ENCODE measurements at regions not wholly inside any gene's neighbourhood (a gene's known extent, or its start where the extent isn't known, plus 50 kb on each side); places are given as distances from the start of the nearest gene placed in this dataset.

DNA sequence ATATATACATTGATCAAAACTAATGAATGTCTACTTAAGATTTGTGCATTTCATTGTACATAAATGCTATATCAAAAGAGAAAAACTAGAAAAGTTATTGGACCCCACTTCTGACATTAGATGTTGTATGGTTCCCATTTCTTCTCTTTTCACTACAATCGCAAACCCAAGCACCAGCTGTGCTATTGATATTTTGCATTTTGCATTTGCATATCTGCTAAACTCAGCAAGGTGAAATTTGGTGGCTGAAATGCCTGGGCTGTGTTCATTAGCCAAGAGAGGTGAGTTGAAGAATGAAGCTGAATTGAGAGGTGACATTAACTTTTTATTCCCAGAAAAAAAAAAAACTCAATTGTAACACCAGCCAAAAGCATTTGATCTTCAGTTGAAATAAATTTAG is 232.1 kb upstream of the TENT5A start:
- DNase-seq (ENCODE audit: low spot score): no peak
- TF ChIP-seq, protein P1, sequence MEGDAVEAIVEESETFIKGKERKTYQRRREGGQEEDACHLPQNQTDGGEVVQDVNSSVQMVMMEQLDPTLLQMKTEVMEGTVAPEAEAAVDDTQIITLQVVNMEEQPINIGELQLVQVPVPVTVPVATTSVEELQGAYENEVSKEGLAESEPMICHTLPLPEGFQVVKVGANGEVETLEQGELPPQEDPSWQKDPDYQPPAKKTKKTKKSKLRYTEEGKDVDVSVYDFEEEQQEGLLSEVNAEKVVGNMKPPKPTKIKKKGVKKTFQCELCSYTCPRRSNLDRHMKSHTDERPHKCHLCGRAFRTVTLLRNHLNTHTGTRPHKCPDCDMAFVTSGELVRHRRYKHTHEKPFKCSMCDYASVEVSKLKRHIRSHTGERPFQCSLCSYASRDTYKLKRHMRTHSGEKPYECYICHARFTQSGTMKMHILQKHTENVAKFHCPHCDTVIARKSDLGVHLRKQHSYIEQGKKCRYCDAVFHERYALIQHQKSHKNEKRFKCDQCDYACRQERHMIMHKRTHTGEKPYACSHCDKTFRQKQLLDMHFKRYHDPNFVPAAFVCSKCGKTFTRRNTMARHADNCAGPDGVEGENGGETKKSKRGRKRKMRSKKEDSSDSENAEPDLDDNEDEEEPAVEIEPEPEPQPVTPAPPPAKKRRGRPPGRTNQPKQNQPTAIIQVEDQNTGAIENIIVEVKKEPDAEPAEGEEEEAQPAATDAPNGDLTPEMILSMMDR (IDR thresholded peaks at IDR 0.05; ENCODE audit: extremely low read depth, missing control alignments): no peak

DNA sequence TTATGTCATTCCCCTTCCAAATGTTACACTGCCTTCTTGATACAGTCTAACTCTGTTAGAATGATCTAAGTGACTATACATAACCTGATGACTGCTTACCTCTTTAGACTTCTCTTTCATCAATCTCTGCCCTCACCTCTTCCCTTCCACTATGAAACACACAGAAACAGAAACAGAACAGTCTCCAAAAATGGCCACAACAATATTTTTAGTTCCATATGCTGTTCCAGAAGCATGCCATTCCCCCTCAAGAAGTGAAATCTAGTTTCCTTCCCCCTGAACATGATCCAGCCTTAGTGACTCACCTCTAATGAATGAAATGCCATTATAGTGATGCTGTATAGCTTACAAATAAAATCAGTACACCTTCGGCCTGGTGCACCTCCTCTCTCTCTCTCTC is 229.3 kb upstream of the TENT5A start:
- TF ChIP-seq, protein P1 (IDR thresholded peaks at IDR 0.05; ENCODE audit: extremely low read depth, missing control alignments): no peak
- DNase-seq (ENCODE audit: low spot score): no peak

DNA sequence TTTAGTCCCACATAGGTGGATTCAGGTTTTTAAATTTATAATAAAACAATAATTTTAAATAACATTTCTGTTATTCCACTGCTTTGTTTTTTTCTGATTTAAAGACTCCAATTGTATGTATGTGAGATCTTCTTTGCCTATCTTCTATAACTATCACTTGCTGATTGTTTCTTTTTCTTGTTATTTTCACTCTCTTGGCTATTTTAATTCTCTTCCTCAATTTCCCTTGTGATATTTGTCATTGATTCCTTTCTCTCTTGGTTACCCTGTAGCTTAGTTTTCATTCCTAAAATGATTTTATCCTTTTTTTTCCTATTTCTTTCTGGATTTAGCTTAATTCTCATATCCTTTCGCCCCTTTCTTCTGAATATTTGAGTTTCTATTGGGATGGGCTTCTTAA is 227.3 kb upstream of the TENT5A start:
- DNase-seq (ENCODE audit: low spot score): no peak
- TF ChIP-seq, protein P1 (IDR thresholded peaks at IDR 0.05; ENCODE audit: extremely low read depth, missing control alignments): no peak

DNA sequence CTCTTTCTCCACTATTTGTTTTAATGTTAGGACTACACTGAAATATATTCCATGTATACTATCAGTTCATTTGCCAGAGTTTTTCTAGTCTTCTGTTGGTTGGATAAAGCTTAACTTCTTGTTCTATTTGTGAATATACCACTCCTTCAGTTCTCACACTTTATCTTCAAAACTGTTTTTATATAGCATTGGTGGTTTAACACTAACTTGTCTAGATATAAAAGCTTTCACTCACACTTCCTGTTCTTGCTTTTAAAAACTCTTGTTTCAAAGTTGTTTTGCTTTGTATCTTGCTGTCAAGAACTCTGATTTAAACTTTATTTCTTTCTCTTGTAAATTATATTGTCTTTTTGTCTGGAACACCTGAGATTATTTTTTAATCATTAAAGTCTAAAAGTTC is 226.8 kb upstream of the TENT5A start:
- no peak for DNase-seq (ENCODE audit: low spot score)
- TF ChIP-seq, protein P1 (IDR thresholded peaks at IDR 0.05; ENCODE audit: extremely low read depth, missing control alignments): no peak

DNA sequence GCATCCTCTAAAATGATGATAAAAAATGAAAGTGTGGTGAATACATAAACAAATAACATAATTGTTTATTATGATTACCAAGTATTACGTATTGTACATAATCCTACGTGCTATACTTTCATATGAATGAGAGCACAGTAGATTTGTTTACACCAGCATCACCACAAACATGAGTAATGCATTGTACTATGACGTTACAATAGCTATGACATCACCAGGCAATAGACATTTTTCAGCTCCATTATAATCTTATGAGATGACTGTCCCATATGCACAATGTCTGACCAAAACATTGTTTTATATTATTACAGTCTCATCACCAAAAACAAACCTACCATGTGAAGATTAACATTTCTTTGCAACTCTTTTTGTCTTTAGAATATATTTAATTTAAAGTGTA is 225.7 kb upstream of the TENT5A start:
- DNase-seq (ENCODE audit: low spot score): no peak
- TF ChIP-seq, protein P1 (IDR thresholded peaks at IDR 0.05; ENCODE audit: extremely low read depth, missing control alignments): no peak

DNA sequence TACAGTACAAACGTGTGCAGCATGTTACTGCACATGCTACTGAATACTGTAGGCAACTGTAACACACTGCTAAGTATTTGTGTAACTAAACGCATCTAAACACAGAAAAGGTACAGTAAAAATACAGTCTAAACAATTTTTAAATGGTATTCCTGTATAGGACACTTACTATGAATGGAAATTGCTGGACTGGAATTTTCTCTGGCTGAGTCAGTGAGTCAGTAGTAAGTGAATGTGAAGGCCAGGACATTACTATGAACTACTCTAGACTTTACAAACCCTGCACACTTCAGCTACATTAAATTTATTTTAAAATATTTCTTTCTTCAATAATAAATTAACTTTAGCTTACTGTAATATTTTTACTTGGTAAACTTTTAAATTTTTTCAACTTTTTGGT is 225.0 kb upstream of the TENT5A start:
- DNase-seq (ENCODE audit: low spot score): no peak
- TF ChIP-seq, protein P1 (IDR thresholded peaks at IDR 0.05; ENCODE audit: extremely low read depth, missing control alignments): no peak

DNA sequence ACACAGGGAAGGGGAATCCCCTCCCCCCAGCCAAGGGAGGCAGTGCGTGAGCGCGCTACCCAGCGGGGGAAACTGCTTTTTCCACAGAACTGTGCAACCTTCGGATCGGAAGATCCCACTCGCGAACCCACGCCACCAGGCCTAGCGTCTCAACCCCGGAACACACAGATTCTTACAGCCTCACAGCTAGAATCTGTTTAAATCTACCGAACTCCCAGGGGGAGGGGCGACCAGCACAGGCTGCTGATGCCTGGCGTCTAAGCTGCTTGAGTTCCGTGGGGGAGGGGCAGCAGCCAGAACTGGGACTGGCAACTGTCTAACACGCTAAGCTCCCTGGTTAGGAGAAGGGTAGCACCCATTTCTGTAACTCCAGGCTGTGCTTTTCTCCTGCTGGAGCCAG is 217.3 kb upstream of the TENT5A start:
- TF ChIP-seq, protein P1 (IDR thresholded peaks at IDR 0.05; ENCODE audit: extremely low read depth, missing control alignments): no peak
- no peak for DNase-seq (ENCODE audit: low spot score)

All from GM20000 (cell line).